GM21717 (cell line): ENCODE measurements at regions not wholly inside any gene's neighbourhood (a gene's known extent, or its start where the extent isn't known, plus 50 kb on each side); places are given as distances from the start of the nearest gene placed in this dataset.

Experiments used
- ATAC-seq: cut with Tn5 transposase; IDR thresholded peaks from one replicate; pipeline ENCODE4 v1.9.1; 2021; ENCODE audit warnings: mild to moderate bottlenecking, moderate library complexity; ENCODE audit not compliant: unreplicated experiment

- no peak for ATAC-seq
Observed at GRCh38 chr11:108994887-108995286, 330.0 kb downstream of the DDX10 start.

DNA sequence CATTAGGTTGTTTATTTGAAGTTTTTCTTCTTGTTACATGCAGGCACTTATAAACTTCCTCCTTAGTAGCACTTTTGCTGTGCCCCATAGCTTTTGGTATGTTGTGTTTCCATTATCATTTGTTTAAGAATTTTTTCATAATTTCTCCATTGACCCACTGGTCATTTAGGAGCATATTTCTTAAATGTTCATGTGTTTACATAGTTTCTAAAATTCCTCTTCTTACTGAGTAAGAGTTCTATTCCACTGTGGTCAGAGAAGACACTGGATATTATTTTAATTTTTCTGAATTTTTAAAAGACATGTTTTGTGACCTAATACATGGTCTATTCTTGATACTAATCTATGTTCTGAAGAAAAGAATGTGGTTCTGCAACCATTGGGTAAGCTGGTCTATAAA lies 333.0 kb downstream of the DDX10 start:
- ATAC-seq, result no peak

- ATAC-seq, result no peak
Observed at GRCh38 chr11:109000531-109000930, 335.7 kb downstream of the DDX10 start.

GRCh38 chr11:109001585-109001984 lies 336.7 kb downstream of the DDX10 start:
- no peak for ATAC-seq

DNA sequence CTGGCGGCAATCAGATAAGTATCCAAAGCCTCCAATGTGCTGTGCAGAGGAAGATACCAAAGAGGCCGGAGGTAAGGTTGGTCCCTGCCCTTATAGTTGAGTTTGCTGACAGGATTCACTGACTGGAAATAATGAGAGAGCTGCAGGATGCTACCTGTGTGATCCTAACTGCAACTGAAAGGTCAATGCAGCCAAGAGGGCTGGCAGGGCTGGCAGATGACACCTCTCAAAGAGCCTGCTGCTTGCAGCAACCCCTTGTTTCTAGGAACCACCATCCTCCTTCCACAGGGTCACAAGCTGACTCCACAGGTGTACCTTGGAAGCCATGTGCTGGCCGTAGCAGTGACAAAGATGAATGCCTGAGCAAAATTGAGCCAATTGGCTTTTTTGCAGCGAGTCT lies 348.1 kb downstream of the DDX10 start:
- no peak for ATAC-seq

DNA sequence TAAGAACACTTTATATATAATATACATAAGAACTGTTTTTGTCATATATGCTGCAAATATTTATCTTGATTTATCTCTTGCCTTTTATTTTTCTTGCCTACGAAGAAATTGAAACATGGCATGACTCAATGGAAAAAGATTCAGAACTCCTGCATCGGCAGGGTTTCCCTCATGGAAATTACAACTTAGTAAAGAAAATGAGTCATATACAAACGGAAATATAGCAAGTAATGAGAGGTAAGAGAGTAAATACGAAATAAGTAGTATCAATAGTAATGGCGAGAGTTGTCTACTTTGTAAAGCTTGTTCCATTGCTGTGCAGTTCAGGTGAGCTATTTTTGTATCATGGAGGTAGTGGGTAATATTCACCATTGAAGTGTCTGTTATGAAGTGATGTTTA lies 350.4 kb downstream of the DDX10 start:
- ATAC-seq, result no peak

GRCh38 chr11:109016724-109017123 lies 351.9 kb downstream of the DDX10 start:
- no peak for ATAC-seq

GRCh38 chr11:109017489-109017888 lies 352.6 kb downstream of the DDX10 start:
- no peak for ATAC-seq

GRCh38 chr11:109018639-109019038 lies 353.8 kb downstream of the DDX10 start:
- ATAC-seq, result no peak

GRCh38 chr11:109019342-109019936 lies 354.6 kb downstream of the DDX10 start:
- ATAC-seq, result no peak

- ATAC-seq, result no peak
Observed at GRCh38 chr11:109023036-109023435, 358.2 kb downstream of the DDX10 start.

DNA sequence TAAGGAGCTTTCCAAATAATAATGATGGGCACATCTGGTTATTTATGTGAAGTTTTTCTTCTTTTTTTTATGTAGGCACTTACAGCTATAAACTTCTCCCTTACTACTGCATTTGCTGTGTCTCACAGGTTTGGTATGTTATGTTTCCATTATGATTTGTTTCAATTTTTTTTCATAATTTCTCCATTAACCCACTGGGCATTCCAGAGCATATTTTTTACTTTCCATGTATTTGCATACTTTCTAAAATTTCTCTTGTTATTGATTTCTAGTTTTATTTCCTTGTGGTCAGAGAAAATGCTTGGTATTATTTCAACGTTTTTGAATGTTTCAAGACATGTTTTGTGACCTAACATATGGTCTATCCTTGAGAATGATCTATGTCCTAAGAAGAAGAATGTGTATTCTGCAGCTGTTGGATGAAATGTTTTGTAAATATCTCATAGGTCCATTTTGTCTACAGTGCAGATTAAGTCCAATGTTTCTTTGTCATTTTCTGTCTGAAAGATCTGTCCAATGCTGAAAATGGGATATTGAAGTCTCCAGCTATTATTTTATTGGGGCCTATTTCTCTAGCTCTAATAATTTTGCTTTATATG lies 362.1 kb downstream of the DDX10 start:
- no peak for ATAC-seq

- no peak for ATAC-seq
Observed at GRCh38 chr11:109027851-109028250, 363.0 kb downstream of the DDX10 start.

DNA sequence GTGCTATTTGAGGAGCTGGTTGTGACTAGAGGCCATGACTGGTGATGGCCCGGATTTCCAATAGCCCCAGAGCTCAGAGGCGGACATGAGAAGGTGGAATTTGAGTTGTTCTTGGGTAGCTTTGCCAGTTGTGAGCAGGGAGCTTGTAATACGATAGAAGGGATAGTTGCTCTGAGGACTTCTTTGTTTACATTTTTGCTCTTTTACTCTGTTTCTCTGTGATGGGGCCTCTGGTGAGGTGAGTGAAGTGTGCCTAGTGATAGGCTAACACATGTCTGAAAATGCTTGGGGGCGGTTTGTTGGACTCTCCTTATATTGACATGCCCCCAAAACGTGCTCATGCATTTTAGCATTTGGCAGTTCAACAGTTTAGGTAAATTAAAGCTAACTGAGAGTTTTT lies 365.1 kb downstream of the DDX10 start:
- ATAC-seq, result no peak

GRCh38 chr11:109033627-109034338 lies 368.9 kb downstream of the DDX10 start:
- ATAC-seq, result no peak

- no peak for ATAC-seq
Observed at GRCh38 chr11:109034339-109034696, 369.4 kb downstream of the DDX10 start.

- ATAC-seq, result no peak
Observed at GRCh38 chr11:109035284-109035683, 370.4 kb downstream of the DDX10 start.

GRCh38 chr11:109036011-109036410 lies 371.1 kb downstream of the DDX10 start:
- ATAC-seq, result no peak

GRCh38 chr11:109037856-109038780 lies 373.2 kb downstream of the DDX10 start:
- no peak for ATAC-seq

- no peak for ATAC-seq
Observed at GRCh38 chr11:109039611-109040010, 374.7 kb downstream of the DDX10 start.

GRCh38 chr11:109040303-109040702 lies 375.4 kb downstream of the DDX10 start:
- no peak for ATAC-seq
